Right ventricle myocardium superior (tissue), 1 donor: ENCODE measurements at regions not wholly inside any gene's neighbourhood (a gene's known extent, or its start where the extent isn't known, plus 50 kb on each side); places are given as distances from the start of the nearest gene placed in this dataset.

Experiments used
- ATAC-seq: fragments of 200-7000 bp; cut with Tn5 transposase; one replicate; pipeline ENCODE4 v1.9.1; 2020; ENCODE audit warnings: mild to moderate bottlenecking; ENCODE audit not compliant: poor library complexity
- DNase-seq: peaks from one replicate; pipeline ENCODE4 v3.0.0-alpha.2; 2020
- intact Hi-C: fragments of 100-400 bp; cut with DNase I; formaldehyde crosslinking; loops from one replicate; pipeline ENCODE4 v1.11.2; 2022
- donor health status: DM: no; HTN: yes; CAD: no; lungs with severe emphysema.

DNA sequence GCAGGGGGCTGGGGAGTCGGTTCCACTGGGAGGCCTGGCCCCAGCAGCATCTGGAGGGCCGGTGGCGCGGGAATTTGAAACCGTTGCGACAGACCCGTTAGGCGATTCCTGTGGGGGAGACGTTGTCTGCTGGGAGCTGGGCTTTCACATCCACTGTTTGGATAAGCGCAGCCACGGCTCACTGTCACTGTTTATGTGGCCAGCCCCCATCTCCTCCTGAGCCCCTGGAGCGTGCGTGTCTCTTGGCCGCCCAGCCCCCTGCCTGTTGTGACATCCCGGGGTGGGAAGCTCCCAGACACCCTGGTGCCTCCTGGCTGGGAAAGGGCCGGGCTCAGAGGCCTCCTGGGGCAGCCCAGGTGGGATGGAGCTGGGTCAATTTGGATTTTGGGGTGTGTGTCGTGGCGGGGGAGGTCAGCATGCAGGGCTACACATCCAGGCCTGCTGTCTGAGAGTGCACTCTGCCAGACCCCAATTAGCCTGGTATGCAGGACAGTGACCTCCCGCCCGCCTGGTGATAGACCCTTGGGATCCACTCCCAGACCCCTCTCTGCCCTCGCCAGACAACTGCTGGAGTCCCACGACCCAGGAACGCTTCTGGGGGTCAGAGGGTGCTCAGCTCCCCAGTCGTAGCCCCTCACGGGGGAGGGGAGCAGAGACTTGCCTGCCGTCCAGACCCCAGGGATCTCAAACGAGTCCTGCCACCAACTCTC is 62.0 kb upstream of the RNU6ATAC start:
- intact Hi-C loops, result no loop called here
- ATAC-seq (no peak), DNase-seq (peak; percentile 40)

DNA sequence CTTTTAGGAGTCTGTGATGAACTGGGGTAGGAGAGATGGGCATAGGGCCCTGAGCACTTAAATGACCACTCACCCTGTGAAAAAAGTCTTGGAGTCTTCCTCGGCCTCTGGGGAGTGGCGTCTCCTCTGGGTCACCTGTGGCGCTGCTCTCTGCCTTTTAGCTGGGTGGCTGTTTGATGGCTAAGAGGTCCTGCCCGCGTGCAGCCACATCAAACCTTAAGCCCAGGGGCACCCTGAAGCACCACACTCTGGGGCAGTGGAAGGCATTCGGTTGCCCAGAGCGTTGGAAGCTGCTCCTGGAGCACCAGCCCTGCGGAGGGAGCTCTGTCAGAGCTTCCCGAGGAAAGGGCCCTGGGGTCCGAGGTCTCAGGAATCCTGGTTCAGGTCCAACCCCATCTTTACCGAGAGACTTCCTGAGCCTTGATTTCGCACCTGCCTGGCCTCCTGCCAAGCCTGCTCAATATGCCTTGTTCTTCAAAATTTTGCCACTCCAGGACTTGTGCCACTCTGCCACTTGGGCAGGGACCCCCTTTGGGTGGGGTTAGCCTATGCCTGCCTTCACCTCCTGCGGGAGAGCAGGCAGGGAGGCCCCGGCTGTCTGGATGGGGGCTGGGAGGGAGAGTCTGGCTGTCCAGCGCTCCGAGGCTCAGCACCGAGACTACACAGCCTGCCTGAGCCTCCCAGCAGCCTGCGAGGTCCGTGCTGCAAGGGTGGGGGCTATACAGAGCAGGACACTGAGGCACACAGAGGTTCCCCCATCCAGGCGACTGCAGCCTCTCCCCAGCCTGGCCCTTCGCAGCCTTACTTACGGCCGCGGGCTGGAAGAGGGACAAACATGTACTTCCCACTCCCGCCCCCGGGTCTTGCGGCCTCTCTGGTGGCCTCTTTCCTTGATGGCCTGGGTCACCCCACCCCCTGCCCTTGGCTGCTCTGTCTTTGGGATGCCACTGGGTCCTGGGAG is 63.4 kb upstream of the RNU6ATAC start:
- intact Hi-C loops, result no loop called here
- DNase-seq (peak; percentile 40), ATAC-seq (no peak)

DNA sequence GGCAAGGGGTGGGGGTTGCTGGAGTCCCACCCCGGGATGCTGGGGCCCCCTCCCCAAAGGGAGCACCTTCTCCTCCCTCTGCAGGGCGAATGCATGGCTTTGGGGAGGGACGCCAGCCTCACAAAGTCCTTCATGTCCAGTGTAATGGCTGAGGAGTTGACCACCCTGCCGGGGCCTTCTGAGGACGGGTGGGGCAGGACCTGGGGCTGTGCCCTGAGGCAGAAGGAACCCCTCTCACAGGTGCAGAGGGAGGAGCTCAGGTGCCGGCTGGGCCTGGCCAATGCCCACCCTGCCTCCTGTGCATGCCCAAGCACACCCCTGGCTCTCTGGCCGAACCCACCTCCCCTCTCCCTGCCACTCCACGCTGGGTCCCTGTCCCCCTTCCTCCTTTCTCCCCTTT is 64.3 kb upstream of the RNU6ATAC start:
- intact Hi-C loops, result no loop called here
- DNase-seq (no peak), ATAC-seq (no peak)

DNA sequence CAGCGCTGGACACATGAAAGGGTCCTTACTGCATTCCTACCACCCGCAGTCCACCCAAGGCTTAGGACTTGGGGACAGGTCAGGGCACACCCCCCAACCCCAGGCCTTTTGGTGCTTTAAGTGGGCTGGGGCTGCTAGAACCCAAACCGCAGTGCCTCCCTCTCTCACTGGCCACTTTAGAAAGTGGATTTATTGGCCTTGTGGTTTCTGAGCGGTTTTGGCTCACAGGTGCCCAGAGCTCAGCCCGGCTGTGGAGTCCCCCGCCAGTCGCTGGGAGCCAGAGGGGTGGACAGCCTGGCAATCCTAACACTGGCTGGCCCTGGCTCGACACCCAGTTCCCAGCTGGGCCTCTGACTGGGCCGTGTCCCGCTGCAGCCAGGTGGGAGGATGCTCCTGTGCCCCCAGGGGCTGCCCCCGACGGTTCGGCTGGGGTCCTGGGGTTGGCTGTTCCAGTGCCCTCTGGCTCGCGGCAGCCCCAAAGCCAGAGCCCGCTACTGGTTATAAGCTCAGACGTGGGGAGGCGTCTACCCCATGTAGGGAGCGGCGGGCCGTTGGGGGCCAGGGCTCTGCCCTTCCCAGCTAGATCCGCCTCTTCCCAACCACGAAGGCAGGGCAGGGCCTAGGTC is 65.2 kb upstream of the RNU6ATAC start:
- intact Hi-C loops, result no loop called here
- DNase-seq (no peak), ATAC-seq (no peak)

DNA sequence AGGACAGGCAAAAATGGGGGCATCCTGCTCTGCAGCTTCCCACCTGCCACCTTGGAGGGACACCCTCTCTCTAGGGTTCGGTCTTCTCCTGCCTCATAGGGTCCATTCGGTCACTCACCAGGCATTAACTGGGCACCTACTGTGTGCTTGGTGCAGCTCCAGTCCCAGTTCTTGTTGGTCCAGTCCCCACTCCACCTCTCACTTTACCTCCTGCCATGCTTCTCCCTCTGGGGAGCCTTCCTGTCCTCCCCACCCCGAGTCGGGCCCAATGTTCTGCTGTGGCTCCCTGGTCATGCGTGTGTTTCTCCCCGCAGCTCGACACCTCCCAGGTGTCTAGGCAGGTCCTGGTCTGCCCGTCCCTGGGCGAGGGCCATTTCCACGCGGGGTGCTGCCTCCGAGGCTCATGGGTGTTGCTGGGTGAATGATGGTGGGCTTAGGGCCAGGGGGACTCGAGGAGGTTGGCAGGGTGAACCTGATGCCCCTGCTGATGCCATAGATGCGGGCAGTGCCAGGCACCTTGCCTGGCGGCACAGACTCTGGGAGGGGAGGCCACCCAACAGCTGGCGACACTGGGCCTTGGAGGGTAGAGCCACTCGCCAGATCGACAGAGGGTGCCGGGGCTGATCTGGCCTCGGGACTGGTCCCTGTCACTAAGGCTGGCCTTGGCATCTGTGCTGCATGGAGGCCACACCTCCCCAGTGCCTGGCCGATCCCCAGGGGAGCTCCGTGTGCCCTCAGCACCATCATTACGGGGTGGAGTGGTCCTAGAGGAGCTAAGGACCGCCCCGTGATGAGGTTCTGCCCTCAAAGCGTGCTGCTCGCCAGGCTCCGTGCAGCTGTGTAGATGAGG is 66.0 kb upstream of the RNU6ATAC start:
- DNase-seq (no peak), ATAC-seq (peak; percentile 6)
- intact Hi-C loops, result no loop called here

DNA sequence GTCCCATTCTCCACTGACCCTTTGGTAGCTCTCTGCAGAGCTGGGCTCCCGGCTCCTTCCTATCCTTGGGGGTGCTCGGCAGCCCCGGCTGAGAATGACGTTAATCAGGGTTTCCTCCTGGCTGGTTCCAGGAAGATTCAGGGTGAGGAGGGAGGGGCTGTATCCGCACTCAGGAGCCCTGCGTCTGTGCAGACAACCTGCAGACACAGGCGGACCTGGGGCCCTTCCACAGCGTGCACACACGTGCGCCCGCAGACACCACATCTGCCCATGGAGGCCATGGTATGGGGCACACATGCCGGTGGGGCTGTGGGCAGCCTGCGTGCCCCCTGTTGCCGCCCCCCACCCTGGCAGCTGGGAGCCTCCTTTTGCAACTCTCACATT is 66.6 kb upstream of the RNU6ATAC start:
- ATAC-seq, result peak; percentile 11
- DNase-seq, result no peak
- intact Hi-C loops, result no loop called here

DNA sequence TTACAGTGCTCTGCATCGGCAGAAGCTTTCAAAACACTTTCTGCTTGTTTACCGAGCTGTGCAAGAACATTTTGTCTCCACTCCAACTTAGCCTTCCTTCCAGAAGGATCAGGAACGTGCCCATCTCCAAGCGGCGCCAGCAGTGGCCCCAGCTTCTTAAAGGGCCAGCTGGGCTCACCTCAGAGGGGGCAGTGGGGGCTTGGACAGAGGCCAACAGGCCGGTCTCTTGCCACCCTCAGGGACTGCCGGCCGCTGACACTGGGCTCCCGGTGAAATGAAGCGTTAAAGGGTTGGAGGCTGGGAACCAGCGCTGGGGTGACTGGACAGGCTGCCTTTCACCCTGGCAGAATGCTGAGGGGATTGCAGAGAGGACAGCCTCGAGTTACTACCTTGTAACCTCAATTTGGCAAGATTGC is 67.0 kb upstream of the RNU6ATAC start:
- peak; percentile 78 for DNase-seq
- intact Hi-C loops, result no loop called here
- ATAC-seq, result peak; percentile 52

DNA sequence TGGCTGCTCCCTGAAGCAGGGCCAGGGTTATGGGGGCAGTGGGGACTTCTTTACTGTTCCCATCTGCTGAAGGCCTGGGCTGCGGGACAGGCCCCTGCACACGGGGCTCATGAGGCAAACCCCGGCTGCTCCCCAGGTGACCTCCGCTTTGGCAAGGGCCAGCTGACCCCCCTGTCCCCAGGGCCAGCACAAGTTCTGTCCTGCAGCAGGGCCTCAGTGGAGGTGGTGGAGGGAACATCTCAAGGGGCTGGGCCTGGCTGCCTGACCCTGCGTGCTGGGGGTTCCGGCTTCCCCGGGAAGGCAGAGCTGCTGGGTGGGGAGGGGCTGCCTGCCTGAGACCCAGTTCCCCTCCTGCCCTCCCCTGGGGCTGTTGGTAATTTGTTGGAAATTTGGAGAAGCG is 67.4 kb upstream of the RNU6ATAC start:
- ATAC-seq (no peak), DNase-seq (no peak)
- intact Hi-C loops, result no loop called here

DNA sequence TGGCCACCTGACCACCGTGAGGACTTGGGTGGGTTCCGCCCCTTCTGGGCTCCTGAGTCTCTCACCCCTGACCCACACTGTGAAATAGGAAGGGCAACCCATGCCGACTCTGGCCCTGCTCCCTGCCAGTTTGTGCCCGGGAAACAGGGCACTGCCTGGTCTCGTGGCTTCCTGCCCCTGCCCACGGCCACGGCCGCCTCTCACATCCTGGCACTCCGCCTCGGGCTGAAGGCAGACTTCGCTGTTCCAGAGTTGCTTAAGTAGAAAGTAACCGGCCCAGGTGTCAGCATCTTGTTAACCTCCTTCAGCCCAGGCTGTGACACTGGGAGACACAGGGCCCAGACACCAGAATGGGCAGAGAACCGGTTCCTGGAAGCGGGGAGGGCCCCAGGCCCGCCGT is 68.7 kb upstream of the RNU6ATAC start:
- DNase-seq, result no peak
- intact Hi-C loops, result no loop called here
- ATAC-seq, result no peak

DNA sequence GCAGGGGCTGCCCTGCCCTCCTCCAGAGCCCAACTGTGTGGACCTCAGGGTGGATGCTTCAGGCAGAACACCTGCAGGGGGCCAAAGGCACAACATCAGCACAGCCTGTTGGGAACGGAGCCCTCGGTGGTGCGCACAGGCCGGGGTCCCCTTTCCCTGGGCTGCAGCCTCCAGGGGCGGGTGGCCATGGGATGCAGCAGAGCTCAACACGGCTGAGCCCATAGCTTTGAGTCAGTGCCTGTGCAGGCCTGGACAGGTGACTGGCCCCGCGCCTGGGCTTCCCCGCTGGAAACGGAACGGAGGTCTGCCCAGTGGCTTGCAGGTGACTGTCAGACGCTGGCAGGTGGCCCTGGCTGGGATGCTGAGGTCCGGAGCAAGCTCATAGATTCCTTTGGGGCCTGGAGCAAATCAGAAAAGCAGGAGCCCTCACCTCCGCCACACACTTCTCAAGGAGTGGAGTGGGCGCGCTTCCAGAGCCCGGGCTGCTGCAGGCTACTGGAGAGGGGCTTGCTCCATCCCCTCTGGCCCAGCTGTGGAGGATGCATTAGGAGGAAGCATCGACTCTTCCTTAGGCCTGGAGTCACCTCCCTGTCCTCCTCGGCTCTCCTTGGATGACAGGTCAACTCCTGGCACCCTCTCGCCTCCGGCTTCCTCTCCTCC is 69.8 kb upstream of the RNU6ATAC start:
- no peak for ATAC-seq
- no peak for DNase-seq
- intact Hi-C loops, result no loop called here

DNA sequence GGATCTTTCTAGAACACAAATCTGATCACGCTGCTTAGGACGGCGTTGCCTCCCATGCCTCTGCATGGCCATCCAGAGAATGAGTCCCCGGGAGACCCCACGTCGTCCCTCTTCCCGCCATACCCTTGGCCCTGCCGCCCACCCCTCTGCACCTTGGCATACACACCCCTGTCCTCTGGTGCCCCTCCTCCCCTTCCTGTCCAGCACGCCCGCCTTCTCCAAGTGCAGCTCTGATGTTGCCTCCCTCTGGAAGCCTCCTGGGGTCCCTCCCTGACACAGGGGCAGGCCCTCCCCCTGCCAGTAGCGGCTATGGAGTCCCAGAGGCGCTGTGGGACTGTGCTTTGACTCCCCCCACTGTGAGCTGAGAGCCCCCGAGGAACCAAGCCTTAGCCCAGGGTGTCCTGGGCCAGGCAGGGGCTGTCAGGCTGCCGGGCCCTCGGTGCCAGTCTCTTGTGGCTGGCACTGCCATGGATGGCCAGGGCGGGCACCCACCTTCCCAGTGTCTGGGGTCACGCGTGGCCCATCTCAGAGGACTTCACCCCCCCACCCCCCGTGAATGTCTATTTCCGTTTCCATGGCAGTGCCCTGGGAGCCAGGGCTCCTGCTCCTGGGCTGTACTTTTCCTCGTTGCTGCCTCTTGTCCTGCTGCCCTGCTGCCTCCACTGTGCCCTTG is 70.5 kb upstream of the RNU6ATAC start:
- intact Hi-C loops, result no loop called here
- ATAC-seq (no peak), DNase-seq (no peak)

DNA sequence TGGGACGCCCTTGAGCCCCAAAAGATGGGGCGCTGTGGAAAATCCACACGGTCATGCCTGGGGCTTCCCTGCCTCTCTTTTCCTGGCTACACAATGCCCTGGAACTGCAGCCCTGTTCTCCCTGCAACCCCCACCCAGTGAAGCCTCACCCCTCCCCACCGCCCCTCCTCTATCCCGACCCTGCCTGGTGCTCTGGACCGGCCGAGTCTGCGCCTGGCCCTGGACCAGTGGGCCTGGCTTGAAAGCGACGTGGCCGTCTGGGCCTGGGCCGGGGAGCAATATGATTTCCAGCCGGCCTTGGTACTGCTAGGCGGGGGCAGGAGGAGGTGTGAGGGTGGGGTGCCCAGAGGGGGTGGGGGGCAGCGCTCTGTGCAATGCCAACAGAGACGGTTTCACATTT is 71.0 kb upstream of the RNU6ATAC start:
- ATAC-seq (peak; percentile 21), DNase-seq (no peak)
- intact Hi-C loops, result no loop called here

DNA sequence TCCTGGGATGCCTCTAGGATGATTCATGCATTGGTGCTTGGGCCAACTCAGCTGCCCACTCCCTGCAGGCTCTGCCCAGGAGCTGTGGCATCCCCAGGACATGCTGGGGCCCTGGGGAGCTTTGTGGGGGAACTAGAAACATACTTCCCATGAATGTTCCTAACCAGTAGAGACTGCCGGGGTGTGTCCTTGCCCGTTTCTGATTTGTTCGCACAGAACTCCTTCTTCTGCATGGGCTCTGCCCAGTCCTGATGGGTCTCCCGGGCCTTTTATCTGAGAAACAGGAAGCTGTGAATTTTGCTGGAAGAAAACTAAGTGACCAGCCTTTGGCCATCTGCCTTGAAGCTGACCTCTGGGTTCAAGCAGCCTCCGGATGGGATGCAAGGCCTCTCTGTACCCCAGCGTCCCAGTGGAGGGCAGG is 71.6 kb upstream of the RNU6ATAC start:
- DNase-seq, result no peak
- peak; percentile 35 for ATAC-seq
- intact Hi-C loops, result no loop called here

DNA sequence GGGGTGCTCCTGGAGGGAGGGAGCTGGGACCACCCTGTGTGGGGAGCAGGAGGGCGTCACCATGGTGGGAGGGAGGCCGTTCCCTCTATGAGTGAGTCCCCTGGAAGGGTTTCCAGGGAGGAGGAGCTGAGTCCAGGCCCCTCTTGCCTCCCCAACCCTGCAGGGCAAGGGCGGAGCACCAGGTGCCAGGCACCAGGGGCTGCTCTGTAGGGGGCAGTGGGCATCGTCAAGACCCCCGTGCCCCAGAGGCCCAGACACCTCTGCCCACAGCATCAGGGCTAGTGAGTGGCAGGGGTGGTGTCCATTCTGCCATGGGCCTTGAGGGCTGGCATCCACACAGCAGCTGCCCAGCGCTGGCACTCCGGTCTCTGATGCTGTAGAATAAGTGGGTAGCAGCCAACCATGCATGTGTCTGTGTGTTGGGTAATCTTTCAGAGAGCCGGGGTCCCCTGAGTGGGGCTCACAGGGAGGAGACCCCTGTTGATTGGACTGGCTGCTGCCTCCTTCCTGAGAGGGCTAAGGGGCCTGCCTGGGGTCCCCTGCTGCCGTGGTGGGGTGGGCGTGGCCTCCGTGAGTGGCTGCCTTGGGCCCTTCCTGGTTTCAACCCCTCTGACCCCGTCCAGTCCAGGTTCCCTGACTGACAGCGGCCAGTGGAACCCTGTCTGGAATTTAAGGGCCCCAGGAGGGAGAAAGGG is 72.7 kb upstream of the RNU6ATAC start:
- ATAC-seq (no peak), DNase-seq (no peak)
- intact Hi-C loops, result no loop called here

DNA sequence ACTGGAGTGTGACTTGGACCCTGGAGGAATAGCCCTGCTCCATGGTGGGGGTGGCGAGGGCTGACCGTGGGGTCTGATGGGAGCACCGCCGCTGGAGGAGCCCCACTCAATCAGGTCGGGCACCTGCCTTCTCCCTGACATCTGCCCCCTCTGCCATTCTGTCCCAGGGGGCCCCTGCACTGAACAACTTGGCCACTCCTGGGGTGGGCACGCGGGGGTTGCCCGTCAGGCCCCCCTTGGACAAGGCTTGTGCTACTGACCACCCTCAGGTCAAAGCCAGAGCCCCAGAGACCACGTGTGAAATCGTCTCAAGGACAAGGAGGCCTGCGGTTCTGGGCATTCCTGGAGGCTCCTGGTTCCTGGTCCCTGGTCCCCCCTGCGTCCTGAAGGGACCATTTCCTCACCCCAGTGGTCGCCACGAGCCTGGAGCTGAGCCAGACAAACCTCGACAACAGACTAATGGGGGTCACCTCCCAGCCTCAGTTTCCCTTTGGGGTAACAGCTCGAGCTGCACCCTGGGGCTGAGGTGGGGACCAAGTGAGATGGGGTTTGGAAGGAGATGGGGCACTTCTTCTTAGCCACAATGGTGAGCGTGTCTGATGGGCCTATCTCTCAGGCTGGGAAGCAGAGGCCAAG is 73.4 kb upstream of the RNU6ATAC start:
- ATAC-seq (no peak), DNase-seq (no peak)
- intact Hi-C loops, result no loop called here

DNA sequence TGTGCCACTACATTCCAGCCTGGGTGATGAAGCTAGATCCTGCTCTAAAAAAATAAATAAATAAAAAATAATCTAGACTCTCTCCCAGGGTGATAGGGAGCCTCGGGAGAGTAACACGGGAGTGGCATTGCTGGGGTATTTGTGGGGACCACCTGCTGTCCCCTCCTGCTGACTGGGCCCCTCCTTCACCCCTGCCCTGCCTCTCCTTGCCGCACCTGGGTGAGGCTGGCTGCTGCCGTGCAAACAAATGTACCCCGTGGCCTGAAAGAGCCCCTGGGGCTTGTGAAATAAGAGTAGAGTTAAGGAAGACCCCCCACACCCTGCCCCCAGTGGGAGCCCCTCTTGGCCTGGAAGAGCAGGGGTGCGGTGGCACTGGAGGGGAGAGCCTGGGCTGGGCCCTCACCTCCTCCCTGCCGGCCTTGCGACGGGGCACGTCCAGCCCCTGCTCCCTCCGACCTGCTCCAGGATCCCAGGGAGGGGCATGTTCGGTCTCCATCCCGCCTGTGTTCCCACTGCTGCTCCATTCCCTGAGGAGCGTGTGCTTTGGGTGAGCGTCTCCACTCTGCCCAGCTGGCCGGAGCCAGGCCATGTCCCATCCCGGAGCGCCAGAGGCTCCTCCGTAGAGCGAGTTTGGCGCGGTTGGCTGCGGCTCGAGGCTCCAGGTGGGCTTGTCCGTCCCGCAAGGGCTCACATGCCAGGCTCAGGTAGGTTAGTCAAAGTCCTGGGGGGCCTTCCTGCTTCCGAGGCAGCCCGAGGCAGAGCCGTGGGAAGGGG is 75.0 kb upstream of the RNU6ATAC start:
- ATAC-seq, result no peak

More for the DNA sequence above, 75.0 kb upstream of the RNU6ATAC start:
- intact Hi-C loops, result no loop called here
- no peak for DNase-seq
